ENCODE measurements at regions not wholly inside any gene's neighbourhood (a gene's known extent, or its start where the extent isn't known, plus 50 kb on each side); places are given as distances from the start of the nearest gene placed in this dataset.
A peak's percentile ranks its signal among the peaks of the same experiment; 100 is the strongest.

GRCh38 chr14:103195828-103196615 lies 72.8 kb downstream of the TNFAIP2 start:
- H3K27me3 ChIP-seq (ENCODE audit: control insufficient read depth, insufficient read depth, low read length), result no peaks in the 10 kb centered on the region
- H3K9ac ChIP-seq (ENCODE audit: low read length), result no peak overlapping the region
- H3K4me3 ChIP-seq (ENCODE audit: low read depth, low read length), result no peak overlapping the region
- H3K4me1 ChIP-seq (ENCODE audit: control insufficient read depth, insufficient read depth, low read length), result no peaks in the 10 kb centered on the region
- H3K9me3 ChIP-seq (ENCODE audit: control insufficient read depth, insufficient read depth, low read depth, low read length), result peaks cover 9% of the 10 kb centered on the region
- H3K36me3 ChIP-seq (ENCODE audit: control insufficient read depth, insufficient read depth, low read length), result no peaks in the 10 kb centered on the region
- no peak overlapping the region for H3K27ac ChIP-seq (ENCODE audit: low read depth, low read length)

DNA sequence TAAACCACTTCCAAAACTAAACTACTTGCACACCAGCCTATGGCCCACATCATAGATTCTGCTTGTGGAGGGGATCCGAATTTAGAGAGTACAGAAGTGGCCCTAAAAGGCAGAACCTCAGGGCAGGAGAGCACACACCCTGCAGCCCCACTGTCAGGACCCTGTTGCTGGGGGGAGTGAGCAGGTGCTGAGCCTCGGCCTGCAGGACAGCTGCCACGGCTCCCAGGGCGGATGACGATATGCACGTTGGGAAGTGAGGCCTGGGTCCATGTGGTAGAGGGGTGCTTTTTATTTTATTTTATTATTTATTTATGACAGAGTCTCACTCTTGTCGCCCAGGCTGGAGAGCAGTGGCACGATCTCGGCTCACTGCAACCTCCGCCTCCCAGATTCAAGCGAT lies 73.5 kb downstream of the TNFAIP2 start:
- H3K9ac ChIP-seq (ENCODE audit: low read length), result no peak overlapping the region
- H3K27me3 ChIP-seq (ENCODE audit: control insufficient read depth, insufficient read depth, low read length), result no peaks in the 10 kb centered on the region
- H3K4me1 ChIP-seq (ENCODE audit: control insufficient read depth, insufficient read depth, low read length), result no peaks in the 10 kb centered on the region
- no peak overlapping the region for H3K4me3 ChIP-seq (ENCODE audit: low read depth, low read length)
- no peaks in the 10 kb centered on the region for H3K36me3 ChIP-seq (ENCODE audit: control insufficient read depth, insufficient read depth, low read length)
- no peak overlapping the region for H3K27ac ChIP-seq (ENCODE audit: low read depth, low read length)
- peaks cover 14% of the 10 kb centered on the region for H3K9me3 ChIP-seq (ENCODE audit: control insufficient read depth, insufficient read depth, low read depth, low read length)

DNA sequence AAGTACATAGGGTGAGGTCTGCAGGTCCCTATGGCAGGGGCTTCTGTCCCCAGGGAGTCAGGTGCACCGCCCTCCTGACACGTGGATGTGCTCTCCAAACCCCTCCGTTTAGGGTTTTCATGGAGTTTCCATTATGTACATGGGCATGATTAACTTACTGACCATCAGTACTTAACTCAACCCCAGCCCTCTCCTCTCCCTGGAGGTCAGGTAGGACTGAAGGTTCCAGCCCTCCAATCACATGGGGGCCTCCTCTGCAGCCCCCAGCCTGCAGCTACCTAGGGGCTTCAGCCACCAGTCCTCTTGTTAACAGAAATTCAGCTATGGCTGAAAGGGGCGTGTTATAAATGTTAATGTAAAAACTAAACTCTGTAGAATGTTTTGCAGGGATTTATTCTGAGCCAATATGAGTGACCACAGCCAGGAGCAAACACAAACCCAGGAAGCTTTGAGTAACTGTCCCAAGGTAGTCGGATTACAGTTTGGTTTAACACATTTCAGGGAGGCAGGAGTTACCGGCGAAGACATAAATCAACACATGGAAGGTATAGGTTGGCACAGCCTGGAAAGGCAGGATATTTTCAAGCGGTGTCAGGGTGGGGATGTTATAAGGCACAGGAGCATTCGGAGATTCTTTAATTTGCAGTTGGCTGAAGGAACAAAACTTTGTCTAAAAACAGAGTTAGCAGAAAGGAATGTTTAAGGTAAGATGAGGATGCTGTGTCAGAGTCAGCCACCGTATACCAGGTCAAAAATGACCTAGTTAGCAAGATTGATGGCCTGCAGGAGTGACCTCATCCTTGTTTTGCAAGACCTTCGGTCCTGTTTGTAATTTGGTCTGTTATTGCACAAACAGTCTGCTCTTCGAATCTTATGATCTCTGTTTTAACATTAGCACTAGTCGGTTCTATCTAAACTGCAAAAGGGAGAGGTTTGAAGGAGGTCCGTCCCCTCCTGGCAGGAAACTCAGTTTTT lies 75.2 kb downstream of the TNFAIP2 start:
- Histone ChIP-seq H3K36me3 (ENCODE audit: control insufficient read depth, insufficient read depth, low read length) (no peaks in the 10 kb centered on the region), H3K27ac (ENCODE audit: low read depth, low read length) (no peak overlapping the region), H3K9me3 (ENCODE audit: control insufficient read depth, insufficient read depth, low read depth, low read length) (peaks cover 21% of the 10 kb centered on the region), H3K4me3 (ENCODE audit: low read depth, low read length) (no peak overlapping the region), H3K27me3 (ENCODE audit: control insufficient read depth, insufficient read depth, low read length) (no peaks in the 10 kb centered on the region), H3K9ac (ENCODE audit: low read length) (no peak overlapping the region), H3K4me1 (ENCODE audit: control insufficient read depth, insufficient read depth, low read length) (no peaks in the 10 kb centered on the region)

- Histone ChIP-seq H3K27ac (ENCODE audit: low read depth, low read length) (no peak overlapping the region), H3K4me3 (ENCODE audit: low read depth, low read length) (no peak overlapping the region), H3K9ac (ENCODE audit: low read length) (no peak overlapping the region), H3K9me3 (ENCODE audit: control insufficient read depth, insufficient read depth, low read depth, low read length) (peaks cover 23% of the 10 kb centered on the region), H3K4me1 (ENCODE audit: control insufficient read depth, insufficient read depth, low read length) (no peaks in the 10 kb centered on the region), H3K27me3 (ENCODE audit: control insufficient read depth, insufficient read depth, low read length) (no peaks in the 10 kb centered on the region), H3K36me3 (ENCODE audit: control insufficient read depth, insufficient read depth, low read length) (no peaks in the 10 kb centered on the region)
Measured at GRCh38 chr14:103199124-103199523, 75.9 kb downstream of the TNFAIP2 start.

GRCh38 chr14:103201801-103202200 lies 78.5 kb downstream of the TNFAIP2 start:
- H3K4me3 ChIP-seq (ENCODE audit: low read depth, low read length), result no peak overlapping the region
- H3K9me3 ChIP-seq (ENCODE audit: control insufficient read depth, insufficient read depth, low read depth, low read length), result peaks cover 39% of the 10 kb centered on the region
- H3K9ac ChIP-seq (ENCODE audit: low read length), result no peak overlapping the region
- no peaks in the 10 kb centered on the region for H3K36me3 ChIP-seq (ENCODE audit: control insufficient read depth, insufficient read depth, low read length)
- H3K27me3 ChIP-seq (ENCODE audit: control insufficient read depth, insufficient read depth, low read length), result peaks cover 3% of the 10 kb centered on the region
- H3K4me1 ChIP-seq (ENCODE audit: control insufficient read depth, insufficient read depth, low read length), result peaks cover 7% of the 10 kb centered on the region
- no peak overlapping the region for H3K27ac ChIP-seq (ENCODE audit: low read depth, low read length)

DNA sequence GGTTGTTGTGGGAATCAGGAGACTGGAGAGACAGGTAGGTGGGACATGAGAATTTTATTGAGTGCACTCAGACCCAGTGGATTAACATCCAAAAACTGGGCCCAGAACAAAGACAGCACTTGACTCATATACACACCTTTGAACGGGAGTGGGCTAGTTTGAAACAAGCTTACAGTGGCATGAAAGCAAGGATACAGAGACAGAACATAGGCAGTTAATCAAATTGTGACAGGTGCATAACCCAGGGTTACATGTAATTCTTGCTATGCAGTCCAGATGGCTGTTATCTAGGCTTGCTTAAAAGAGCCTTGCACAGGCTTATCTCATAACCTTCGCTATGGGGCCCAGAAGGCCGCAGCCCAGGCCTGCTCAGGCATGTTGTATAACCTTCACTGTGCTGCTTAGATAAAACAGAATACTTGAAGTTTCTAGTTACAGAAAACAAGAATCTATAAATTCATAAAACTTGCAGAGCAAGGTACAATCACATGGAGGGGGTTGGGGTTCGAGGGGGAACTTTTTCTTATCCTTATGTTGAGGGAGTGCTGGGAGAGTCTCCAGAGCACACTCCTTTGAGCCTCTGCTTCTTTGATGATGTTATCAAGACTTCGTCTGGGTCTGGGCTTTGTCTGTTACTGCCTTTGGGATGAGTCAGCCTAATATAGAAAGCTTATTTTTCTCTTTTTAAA lies 81.7 kb downstream of the TNFAIP2 start:
- no peak overlapping the region for H3K4me3 ChIP-seq (ENCODE audit: low read depth, low read length)
- H3K27ac ChIP-seq (ENCODE audit: low read depth, low read length), result no peak overlapping the region
- H3K9ac ChIP-seq (ENCODE audit: low read length), result no peak overlapping the region

GRCh38 chr14:103205541-103205906 lies 82.3 kb downstream of the TNFAIP2 start:
- no peaks in the 10 kb centered on the region for H3K36me3 ChIP-seq (ENCODE audit: control insufficient read depth, insufficient read depth, low read length)
- no peak overlapping the region for H3K9ac ChIP-seq (ENCODE audit: low read length)
- peaks cover 16% of the 10 kb centered on the region for H3K4me1 ChIP-seq (ENCODE audit: control insufficient read depth, insufficient read depth, low read length)
- H3K4me3 ChIP-seq (ENCODE audit: low read depth, low read length), result no peak overlapping the region
- H3K9me3 ChIP-seq (ENCODE audit: control insufficient read depth, insufficient read depth, low read depth, low read length), result peaks cover 39% of the 10 kb centered on the region
- H3K27me3 ChIP-seq (ENCODE audit: control insufficient read depth, insufficient read depth, low read length), result peaks cover 23% of the 10 kb centered on the region
- H3K27ac ChIP-seq (ENCODE audit: low read depth, low read length), result no peak overlapping the region

More for the DNA sequence above, 81.7 kb downstream of the TNFAIP2 start:
- Histone ChIP-seq H3K27me3 (ENCODE audit: control insufficient read depth, insufficient read depth, low read length) (peaks cover 23% of the 10 kb centered on the region), H3K9me3 (ENCODE audit: control insufficient read depth, insufficient read depth, low read depth, low read length) (peaks cover 39% of the 10 kb centered on the region), H3K36me3 (ENCODE audit: control insufficient read depth, insufficient read depth, low read length) (no peaks in the 10 kb centered on the region), H3K4me1 (ENCODE audit: control insufficient read depth, insufficient read depth, low read length) (peaks cover 16% of the 10 kb centered on the region)

DNA sequence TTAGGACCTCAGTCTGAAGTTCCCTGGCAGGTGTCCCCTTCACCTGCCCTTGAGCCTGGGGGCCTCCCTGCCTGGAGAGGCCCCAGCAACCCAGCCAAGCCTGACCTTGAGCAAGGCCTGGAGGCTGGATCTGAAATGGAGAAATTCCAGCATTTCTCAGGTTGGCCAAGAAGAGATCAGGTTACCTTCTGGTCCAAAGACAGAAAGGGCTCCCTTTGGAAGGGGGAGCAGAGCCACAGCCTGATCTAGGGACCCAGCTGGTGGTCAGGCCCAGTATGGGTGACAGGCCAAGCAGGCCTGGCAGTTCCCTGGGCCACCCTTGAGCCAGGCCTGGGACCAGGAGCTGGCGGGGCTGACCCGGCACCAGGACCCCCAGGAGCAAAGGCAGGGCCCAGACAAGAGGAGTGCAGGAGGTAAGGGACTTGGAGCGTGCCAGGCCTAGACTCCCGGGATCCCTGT lies 82.8 kb downstream of the TNFAIP2 start:
- peaks cover 16% of the 10 kb centered on the region for H3K4me1 ChIP-seq (ENCODE audit: control insufficient read depth, insufficient read depth, low read length)
- H3K4me3 ChIP-seq (ENCODE audit: low read depth, low read length), result no peak overlapping the region
- H3K27ac ChIP-seq (ENCODE audit: low read depth, low read length), result no peak overlapping the region
- H3K9ac ChIP-seq (ENCODE audit: low read length), result no peak overlapping the region
- H3K36me3 ChIP-seq (ENCODE audit: control insufficient read depth, insufficient read depth, low read length), result no peaks in the 10 kb centered on the region
- peaks cover 23% of the 10 kb centered on the region for H3K27me3 ChIP-seq (ENCODE audit: control insufficient read depth, insufficient read depth, low read length)
- peaks cover 38% of the 10 kb centered on the region for H3K9me3 ChIP-seq (ENCODE audit: control insufficient read depth, insufficient read depth, low read depth, low read length)

DNA sequence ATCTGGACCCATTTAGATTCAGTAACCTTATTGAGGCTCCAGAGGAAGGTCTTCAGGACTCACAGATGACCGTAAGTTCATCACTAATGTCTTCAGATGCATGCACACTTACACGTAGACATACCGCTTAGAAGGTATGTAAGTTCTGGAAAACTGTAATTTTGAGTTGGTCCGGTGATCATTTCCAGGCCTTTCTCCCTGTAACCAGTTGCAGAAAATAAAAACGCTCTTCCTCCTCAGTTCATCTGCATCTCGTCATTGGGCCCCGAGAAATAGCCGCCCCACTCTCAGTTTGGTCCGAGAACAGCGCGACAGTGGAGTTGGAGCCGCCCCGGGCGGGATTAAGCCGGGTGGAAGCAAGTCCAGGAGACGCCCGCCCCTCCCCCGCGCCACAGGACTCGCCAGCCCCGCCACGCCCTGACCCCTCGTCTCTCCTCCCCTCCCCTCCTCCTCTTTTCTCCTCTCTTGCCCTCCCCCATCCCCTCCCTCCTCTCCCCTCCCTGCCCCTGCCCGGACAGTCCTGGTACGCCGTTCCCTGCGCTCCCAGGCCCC lies 83.7 kb downstream of the TNFAIP2 start:
- Histone ChIP-seq H3K9ac (ENCODE audit: low read length) (no peak overlapping the region), H3K36me3 (ENCODE audit: control insufficient read depth, insufficient read depth, low read length) (no peaks in the 10 kb centered on the region), H3K4me3 (ENCODE audit: low read depth, low read length) (peak overlapping the region; percentile 84), H3K9me3 (ENCODE audit: control insufficient read depth, insufficient read depth, low read depth, low read length) (peaks cover 34% of the 10 kb centered on the region), H3K27me3 (ENCODE audit: control insufficient read depth, insufficient read depth, low read length) (peaks cover 23% of the 10 kb centered on the region), H3K4me1 (ENCODE audit: control insufficient read depth, insufficient read depth, low read length) (peaks cover 16% of the 10 kb centered on the region), H3K27ac (ENCODE audit: low read depth, low read length) (no peak overlapping the region)

DNA sequence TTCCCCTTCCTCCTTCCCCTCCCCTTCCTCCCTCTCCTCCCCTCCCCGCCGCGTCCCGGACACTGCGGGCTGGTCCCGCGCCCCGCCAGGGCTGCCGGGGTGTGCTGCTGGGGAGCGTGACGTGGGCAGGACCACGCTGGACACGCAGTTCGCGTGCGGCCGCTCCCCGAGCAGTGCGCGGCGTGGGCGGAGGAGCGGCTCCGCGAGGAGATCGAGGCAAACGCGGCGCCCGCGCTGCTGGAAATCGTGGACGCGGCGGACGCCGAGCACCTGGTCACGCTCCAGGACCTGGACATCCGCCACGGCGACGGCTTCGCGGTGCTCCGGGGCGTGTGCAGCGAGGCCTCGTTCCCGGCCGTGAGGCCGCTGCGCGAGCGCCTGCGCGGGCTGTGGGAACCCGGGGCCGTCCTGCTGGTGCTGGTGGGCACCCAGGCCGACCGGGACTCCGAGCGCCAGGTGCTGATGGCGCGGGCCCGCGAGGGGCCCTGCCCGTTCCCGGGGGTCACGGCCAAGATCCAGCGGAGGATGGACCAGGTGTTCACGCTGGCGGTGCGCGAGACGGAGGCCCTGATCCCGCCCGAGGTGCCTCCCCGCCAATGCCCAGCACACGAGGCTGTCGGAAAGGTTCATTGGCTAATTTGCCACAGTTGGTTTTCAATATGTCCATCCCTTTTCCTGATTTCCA lies 84.3 kb downstream of the TNFAIP2 start:
- Histone ChIP-seq H3K4me1 (ENCODE audit: control insufficient read depth, insufficient read depth, low read length) (peaks cover 16% of the 10 kb centered on the region), H3K9me3 (ENCODE audit: control insufficient read depth, insufficient read depth, low read depth, low read length) (peaks cover 30% of the 10 kb centered on the region), H3K4me3 (ENCODE audit: low read depth, low read length) (peak overlapping the region; percentile 84), H3K9ac (ENCODE audit: low read length) (peak overlapping the region; percentile 32), H3K27me3 (ENCODE audit: control insufficient read depth, insufficient read depth, low read length) (peaks cover 23% of the 10 kb centered on the region), H3K36me3 (ENCODE audit: control insufficient read depth, insufficient read depth, low read length) (no peaks in the 10 kb centered on the region), H3K27ac (ENCODE audit: low read depth, low read length) (no peak overlapping the region)
